HG03064 (cell line): ENCODE measurements at regions not wholly inside any gene's neighbourhood (a gene's known extent, or its start where the extent isn't known, plus 50 kb on each side); places are given as distances from the start of the nearest gene placed in this dataset.

Experiments
- ATAC-seq: cut with Tn5 transposase; IDR thresholded peaks from one replicate; pipeline ENCODE4 v1.9.1; 2021; ENCODE audit warnings: low read depth; ENCODE audit not compliant: unreplicated experiment

DNA sequence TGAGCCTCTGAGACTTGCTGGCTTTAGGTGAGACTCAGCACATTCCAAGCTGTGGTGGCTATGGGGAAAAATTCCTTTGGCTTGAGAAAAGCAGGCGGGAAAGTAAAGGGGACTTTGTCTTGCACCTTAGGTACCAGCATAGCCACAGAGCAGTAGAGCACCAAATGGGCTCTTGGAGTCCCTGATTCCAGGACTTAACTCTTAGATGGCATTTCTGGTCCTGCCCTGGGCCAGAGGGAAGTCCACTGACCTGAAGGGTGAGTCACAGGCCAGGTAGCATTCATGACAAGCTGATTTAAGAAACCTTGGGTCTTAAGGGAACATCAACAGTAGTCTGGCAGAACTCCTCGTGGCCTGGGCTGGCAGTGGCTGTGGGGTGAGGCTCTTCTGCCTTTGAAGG is 344.7 kb downstream of the DUSP10 start:
- no peak for ATAC-seq

DNA sequence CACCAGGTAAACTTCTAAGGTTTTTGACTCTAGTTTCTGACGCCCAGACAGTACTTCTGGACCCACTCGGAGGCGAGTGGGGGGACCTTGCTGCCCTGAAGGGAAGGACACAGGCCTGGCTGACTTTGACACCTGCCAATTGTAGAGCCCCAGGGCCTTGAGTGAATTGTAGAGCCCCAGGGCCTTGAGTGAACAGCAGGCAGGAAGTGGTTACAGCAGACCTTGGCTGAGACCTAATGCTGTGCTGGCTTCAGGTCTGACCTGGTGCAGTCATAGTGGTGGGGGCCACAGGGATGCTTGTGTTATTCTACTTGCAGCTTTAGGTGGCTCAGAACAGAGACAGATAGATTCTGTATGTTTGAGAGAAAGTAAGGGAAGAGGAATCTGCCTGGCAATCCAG is 344.3 kb downstream of the DUSP10 start:
- ATAC-seq, result no peak

- no peak for ATAC-seq
Observed at GRCh38 chr1:221405146-221405545, 336.7 kb downstream of the DUSP10 start.

- no peak for ATAC-seq
Observed at GRCh38 chr1:221408117-221408803, 333.6 kb downstream of the DUSP10 start.

DNA sequence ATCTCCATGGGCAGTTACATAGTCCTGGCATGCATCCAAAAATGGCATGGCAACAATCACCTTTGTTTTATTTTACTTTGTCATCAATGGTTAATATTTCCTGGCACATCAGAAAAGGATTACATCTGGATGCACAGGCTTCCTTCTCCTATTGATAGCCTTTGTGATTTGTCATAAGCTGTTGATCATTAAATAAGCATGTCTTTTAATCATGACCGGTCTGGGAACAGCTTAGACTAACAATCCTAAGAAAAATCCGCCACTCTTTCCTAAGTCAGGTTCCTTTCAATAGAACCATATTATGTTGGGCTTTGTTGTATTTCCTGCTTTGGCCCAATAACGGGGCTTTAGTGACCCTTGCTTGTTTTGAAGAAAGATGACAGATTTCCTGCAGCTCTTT is 330.6 kb downstream of the DUSP10 start:
- no peak for ATAC-seq

DNA sequence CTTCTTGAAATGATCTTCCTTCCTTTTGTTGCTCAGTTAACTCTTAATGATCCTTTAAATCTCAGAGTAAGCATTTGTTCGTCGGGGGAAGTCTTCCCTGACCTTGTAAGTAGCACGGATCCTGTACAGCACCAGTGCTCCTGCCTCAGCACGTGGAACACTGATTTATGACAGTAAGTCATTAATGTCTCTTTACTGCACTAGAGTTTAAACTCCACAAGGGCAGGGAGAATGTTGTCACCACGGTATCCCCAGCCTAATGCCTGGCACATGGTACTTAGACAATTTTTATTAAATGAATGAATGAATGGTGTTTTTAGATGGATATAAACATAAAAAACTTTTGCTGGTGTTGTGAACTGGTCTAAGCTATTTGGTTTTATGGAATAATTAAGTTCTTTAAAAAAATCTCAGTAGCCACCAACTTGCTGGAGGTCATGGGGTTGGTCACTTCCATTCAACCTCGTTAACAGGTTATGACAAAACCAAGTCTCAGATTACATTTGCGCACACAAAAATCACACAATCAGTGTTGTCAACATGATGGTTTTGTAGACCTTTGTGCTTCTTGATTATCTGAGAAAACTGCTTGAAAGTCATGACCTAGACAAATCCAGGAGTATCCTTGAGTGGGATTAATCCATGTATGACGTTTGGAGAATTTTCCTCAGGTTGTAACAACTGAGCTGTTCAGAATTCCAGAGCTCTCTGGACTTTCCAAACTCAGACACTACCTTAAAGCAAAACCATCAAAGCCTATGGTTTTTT is 326.9 kb downstream of the DUSP10 start:
- no peak for ATAC-seq

- no peak for ATAC-seq
Observed at GRCh38 chr1:221415651-221416050, 326.2 kb downstream of the DUSP10 start.

- ATAC-seq, result no peak
Observed at GRCh38 chr1:221416142-221416541, 325.7 kb downstream of the DUSP10 start.

- no peak for ATAC-seq
Observed at GRCh38 chr1:221416723-221417122, 325.2 kb downstream of the DUSP10 start.

DNA sequence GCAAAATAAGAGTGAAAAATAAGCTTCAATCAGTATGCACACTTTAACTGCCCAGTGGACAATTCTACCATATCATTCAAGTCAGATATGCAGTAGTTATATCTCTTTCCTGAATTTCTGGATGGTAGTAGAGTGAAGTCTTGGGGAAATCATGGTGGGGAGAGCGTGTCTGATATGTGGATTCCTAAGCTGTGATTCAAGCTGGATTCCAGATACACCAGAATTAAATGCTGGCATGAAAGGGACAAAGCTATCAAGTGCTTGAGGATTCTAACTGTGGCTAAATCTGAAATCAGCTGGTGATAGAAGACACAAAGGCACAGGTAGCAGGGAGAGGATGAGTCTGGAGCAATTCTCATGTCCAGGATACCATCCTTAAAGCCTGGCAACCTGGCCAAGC is 323.5 kb downstream of the DUSP10 start:
- no peak for ATAC-seq

GRCh38 chr1:221419513-221420095 is 322.3 kb downstream of the DUSP10 start:
- no peak for ATAC-seq

DNA sequence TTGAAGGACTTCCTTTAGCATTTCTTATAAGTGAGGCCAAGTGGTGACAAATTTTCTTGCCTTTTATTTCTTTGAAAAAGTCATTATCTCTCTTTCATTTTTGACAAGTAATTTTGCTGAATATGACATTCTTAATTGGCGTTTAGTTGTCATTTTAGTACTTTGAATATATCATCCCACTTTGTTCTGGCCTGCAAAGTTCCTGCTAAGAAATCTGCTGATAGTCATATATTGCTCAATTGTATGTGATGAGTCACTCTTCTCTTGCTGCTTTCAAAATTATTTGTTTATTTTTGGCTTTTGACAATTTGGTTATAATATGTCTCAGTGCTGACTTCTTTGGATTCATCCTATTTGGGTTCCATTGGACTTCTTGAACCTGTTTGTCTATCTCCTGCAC is 312.6 kb downstream of the DUSP10 start:
- no peak for ATAC-seq

DNA sequence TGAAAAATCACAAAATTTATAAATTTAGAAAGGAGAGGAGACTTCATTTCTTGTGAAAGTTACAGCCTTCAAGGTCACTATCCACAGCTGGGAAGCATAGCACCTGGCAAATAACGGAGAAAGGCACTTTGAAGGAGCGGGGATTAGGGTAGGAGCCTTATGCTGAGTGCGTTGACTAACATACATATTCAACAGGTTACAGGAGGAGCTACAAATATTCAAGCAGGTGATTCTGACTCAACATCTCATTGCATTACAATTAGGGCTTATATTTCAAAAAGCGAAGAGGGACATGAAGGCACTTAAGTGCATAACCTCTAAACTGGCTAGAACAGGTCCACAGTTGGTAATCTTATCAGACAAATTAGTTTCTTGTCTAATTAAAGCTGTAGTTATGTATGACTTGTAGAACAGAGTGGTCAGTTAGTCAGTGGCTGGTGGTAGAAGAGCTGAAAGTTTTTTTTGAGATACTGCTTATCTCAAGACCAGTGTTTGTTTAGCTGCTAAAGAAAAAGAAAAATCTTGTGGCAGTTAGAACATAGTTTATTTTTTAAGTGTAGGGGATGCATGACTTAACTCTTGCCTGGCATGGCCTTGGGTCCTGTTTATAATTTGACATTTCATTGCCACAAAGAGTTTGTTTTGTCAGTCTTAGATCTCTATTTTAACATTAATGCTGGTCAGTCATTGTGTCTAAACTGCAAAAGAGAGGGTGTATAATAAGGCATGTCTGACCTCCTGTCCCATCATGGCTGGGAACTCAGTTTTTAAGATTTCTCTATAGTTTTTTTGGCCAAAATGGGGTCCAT is 311.5 kb downstream of the DUSP10 start:
- ATAC-seq, result no peak

DNA sequence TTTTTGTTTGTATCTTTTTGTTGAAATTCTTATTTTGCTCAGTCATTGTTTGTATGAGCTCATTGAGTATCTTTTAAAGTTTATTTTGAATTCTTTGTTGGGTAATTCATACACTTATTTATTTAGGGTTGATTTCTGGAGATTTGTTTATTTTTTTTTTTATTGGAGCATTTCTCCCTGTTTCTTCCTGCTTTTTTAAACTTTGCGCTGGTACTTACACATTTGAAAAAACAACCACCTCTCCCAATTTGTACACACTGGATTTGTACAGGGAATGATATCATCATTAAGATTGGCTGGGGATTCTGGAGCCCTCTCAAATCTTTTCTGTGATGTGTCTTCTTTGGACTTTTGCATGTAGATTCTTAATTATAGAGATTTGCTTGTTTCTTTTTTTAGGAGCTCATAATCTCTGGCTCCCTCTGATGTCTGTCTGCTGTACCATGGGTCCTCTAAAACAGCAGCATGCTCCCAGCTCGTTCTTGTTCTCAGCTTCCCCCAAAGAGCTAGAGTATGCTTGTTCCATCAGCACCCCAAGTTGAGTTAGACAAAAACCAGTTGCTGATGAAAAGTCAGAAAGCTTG is 310.7 kb downstream of the DUSP10 start:
- no peak for ATAC-seq

DNA sequence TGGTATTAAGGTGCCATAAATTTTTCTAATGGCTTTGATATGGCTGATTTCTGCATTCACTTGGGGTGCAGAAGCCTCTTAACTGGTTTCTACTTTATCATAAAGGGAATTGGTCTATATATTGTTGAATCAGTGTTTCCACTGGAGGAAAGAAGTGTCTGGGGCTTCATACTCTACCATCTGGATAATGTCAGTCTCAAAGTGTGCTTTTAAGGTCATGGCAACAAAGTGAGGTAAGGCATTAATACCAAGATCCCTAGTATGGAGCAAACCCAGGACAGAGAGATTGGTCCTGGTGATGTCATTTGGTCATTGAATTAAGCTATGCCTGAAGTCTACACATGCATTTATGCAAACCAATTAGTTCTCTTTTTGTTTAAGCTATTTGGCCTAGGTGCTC is 309.9 kb downstream of the DUSP10 start:
- no peak for ATAC-seq

DNA sequence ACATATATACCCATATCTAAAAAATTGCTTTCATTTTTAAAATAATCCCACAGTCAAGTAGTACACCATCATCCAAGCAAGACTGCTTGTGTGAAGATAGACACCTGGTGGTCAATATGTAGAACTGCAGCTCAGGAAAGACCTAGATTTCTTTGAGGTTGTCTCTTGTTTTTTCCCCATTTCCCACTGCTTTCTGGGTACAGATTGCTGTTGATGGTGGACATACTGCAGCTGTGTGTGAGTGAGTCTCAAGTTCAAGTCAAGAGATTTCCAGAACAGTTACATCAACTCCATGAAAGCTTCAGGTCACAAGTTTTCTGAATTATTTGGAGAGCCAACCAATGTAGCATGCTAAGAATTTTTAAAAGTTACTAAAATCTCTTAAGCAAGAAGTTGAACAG is 306.4 kb downstream of the DUSP10 start:
- peak; percentile 47 for ATAC-seq

- no peak for ATAC-seq
Observed at GRCh38 chr1:221437171-221437570, 304.7 kb downstream of the DUSP10 start.

DNA sequence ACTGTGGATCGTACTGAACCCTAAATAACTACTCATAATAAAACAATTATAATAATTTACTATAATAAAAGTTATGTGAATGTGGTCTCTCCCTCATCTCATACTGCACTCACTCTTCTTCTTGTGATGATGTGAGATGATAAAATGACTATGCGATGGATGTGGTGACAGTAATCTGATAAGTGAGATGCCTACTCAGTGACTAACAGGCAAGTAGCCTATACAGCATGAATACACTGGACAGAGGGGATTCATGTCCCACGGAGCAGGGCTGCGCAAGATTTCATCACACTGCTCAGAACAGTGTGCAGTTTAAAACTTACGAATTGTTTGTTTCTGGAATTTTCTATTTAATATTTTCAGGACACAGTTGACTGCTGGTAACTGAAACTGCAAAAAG is 304.0 kb downstream of the DUSP10 start:
- no peak for ATAC-seq

DNA sequence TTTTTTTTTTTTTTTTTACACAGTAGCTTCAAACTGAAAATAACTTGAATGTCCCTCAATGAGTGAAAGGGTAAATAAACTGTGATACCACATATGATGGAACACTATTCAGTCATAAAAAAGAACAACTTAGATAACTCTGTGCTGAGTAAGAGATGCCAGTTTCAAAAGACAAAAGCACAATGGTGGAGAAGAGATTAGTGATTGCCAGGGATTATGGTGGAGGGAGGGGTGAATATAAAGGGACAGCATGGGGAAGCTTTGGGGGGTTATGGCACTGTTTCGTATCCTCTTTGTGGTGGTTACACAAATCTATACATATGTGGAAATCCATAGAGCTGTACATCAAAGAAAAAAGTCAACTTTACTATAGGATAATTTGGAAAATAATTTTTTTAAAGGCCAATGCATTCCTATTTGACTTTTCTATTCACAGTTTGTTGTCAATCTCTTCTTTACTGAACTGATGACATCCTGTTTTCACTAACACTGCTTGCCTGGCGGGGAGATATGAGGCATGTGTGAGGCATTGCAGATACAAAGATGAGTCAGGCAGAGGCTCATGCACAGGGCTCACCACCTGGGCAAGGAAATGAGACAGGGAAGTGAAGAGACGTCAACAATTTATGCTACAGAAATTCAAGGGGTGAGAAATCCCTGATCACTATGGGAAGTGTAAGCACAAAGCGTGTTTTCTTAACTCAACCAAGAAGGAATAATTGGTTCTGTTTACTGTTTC is 302.7 kb downstream of the DUSP10 start:
- ATAC-seq, result peak; percentile 90
